HG03064 (cell line): ENCODE measurements at regions not wholly inside any gene's neighbourhood (a gene's known extent, or its start where the extent isn't known, plus 50 kb on each side); places are given as distances from the start of the nearest gene placed in this dataset.

ENCODE experiments used
- ATAC-seq: cut with Tn5 transposase; IDR thresholded peaks from one replicate; pipeline ENCODE4 v1.9.1; 2021; ENCODE audit warnings: low read depth; ENCODE audit not compliant: unreplicated experiment

DNA sequence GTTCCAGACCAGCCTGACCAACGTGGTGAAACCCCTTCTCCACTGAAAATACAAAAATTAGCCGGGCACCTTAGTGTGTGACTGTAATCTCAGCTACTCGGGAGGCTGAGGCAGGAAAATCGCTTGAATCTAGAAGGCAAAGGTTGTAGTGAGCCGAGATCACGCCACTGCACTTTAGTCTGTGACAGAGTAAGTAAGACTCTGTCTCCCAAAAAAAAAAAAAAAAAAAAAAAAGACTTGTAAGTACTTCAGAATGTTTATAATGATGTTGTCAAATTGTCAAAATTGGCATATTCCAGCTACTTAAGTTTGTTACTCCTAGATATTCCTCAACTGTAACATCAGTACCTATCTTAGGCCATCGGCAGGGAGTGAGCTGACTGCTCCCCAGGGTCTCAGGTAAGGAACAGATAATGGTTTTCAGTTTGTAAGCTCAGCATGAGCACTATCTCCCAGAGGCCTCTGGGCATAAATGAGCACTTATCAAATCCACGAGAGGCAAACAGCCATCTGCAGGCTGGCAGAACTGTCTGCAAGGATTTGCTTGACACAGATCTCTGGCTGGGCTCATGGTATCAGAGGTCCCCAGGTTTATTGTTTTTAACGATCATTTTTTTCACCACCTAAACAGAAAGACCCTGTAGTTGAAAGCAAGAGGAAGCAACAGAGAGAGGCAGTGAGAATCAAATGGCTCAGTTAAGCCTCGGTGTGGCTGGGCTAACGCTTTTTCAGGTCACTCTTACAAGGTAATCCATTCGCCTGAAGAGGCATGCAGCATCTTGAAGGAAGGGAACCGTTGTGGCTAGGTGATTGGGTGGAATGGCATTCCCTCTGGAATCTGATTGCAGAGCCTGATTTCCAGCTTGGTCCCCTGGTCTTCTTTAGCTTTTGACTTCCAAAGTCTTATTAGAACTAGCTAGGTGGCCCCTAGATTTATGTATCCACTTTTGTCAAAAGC is 115.9 kb downstream of the LY86 start:
- ATAC-seq = no peak

DNA sequence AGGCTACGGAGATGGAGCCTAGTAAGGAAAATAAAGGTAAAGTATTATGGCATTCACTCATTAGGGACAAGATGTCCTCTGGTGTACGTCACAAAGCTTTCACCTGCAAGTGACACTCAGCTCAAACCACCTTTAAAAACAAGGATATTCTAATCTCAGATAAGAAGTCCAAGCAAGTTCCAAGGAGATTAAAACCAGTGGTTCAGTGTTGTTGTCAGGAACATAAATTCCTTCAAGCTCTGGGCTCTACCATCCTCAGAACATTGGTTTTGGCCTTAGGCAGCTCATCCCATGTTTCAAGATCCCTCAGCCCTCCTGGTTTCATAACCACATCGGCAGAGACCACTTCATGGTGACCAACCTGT is 116.5 kb downstream of the LY86 start:
- no peak for ATAC-seq

DNA sequence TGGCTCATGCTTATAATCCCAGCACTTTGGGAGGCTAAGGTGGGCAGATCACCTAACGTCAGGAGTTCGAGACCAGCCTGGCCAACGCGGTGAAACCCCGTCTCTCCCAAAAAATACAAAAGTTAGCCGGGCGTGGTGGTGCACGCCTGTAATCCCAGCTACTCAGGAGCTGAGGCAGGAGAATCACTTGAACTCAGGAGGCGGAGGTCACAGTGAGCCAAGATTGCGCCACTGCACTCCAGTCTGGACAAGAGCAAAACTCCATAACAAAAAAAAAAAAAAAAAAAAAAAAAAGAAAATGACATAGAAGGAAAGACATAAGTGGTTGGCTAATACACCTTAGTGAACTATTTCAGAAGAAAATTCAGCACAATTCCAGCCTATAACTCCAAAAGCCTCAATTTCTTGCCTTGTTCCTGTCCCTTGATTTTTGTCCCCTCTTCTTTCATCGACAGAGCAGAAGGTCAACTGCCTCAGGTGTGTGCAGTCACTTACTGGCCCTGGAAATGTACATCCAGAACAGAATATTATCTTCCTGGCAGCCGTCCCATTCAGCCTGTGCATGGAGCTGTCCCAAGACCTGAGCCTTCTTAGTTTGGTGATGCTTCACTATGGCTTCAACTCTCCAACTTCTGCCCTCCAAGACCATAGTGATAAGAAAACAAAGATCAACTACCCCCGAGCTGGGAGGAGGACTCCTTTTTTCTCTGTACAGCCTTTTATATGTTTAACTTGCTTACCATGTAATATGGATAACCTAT is 117.6 kb downstream of the LY86 start:
- ATAC-seq = no peak

DNA sequence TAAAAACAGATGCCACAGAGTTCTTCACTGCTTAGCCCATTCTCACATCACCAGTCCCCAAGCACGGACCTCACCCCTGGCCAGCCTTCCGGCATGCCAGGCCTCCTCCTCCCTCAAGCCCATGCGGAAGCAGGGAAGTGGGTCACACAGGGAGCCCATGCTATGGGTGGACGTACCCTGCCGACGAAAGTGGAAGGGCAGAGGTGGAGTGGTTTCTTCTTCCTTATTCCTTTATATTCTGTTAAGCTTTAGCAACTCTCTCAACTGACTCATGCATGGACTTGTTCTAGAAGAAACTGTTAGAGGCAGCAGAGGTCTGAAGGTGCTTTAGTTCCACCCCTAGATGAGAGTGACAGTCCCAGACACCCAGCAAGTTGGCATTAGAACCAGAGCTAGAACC is 118.6 kb downstream of the LY86 start:
- ATAC-seq = no peak

DNA sequence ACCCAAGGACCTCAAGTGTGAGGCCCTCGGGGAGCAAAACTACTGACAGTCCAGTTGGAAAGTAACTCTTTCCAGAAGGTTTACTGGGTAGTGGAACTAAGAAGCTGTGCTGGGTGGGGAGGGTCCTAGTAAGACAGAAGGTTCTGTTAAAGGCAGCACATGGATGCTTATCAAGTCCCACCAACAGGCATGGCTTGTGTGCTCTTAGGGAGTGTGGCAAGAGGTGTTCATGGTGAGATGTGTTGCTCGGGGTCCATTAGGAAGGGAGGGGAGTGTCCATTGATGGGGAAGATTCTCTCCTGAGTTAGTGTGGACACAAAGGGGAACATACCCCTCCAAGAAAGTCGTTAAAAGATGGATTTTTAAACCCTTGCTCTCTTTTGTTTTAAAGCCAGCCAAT is 120.6 kb downstream of the LY86 start:
- no peak for ATAC-seq

DNA sequence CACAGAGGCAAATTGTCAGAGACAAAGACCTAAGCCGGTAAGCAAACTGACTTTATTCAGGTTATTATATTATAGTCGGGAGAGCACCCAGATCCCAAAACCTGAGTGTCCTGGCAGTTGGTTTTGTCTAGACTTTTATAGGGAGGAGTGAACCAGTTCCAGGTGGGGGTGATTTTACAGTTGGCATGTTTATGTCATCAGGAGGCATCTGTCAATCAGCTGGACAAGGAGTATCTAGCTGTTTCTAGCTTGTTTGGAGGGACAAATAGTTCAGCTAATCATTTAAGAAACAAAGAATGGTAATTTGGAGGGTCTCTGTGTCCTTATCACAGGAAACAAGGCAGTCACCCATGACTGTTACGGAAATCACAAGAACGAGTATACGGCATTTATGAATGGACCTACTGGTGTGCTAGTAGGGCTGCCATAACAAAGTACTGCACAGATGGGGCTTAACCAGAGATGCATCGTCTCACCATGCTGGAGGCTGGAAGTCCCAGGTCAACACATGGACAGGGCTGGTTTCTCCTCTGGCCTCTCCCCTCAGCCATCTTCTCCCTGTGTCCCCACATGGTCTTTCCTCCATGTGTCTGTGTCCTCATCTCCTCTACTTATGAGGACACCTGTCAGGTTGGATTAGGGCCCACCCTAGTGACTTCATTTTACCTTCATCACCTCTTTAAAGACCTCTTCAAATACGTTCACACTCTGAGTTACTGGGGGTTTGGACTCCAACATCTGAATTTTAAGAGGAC is 122.7 kb downstream of the LY86 start:
- no peak for ATAC-seq

DNA sequence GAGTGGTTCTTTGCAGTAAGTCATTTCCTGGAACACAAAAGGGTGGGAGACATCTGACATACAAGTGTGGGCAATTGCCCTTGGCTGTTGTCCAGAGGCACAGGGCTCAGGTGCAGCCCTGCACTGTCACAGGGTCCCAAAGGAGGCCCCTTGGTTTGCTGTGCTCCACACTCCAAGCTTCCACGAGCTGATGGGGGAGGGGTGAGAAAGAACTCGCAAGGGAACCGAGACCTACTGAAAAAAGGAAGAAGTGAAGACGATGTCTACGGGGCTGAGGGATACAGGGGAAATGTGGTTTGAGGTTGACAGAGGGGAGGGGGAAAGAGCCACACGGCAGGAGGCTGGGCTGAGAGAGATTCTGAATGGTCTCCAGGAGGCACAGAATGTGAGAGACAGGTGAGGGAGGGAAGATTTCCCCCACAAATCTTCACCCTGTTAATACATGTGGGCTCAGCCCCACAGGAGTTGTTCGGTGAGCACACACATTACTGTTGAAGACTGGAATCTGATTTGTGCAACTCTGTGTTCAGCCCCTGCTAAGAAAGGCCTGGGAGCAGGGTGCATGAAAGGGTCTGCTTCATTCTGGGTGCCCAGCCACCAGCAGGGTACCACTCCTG is 123.4 kb downstream of the LY86 start:
- no peak for ATAC-seq

DNA sequence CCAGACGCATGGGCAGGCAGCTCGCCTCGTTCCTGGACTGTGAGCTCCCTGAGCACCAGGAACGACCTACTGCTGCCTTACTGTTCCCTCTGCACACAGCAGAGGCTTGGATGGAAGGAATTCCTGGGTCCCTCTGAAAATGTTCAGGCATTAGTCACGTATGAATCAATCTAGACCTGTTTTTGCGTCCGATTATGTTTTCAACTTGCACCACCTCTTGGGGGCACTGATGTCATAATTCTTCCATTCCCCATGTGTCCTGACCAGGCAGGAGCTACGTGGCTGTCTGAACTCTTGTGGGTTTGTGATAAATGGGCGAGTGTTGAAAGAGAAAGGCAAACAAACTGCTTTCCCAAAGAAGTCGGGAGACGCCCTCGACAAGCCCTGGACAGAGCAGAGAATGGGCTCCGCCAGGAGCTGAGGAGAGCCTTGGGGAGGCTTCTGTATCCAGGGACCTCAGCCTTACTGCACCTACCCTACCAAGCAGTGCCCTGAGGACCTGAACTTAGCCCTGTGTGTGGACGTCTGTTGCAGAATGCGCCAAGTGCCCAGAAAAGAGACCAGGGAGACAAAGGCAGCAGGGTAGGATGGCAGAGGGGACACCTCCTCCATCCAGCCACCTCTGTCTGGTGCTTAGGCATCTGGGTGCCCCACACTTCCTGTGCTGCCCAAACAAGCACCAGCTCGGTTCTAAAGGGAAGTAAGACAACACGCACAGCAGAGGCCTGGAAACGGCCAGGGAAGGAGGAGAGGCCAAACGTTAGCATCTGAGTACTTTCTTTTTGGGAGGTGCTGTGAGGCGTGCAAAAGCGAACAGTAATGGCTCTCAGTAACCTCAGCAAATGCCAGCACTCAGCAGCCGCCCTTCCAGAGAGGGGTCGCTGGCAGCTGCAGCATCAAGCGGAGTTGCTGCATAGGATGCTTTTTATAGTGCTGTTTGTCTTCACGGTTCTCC is 124.2 kb downstream of the LY86 start:
- no peak for ATAC-seq

DNA sequence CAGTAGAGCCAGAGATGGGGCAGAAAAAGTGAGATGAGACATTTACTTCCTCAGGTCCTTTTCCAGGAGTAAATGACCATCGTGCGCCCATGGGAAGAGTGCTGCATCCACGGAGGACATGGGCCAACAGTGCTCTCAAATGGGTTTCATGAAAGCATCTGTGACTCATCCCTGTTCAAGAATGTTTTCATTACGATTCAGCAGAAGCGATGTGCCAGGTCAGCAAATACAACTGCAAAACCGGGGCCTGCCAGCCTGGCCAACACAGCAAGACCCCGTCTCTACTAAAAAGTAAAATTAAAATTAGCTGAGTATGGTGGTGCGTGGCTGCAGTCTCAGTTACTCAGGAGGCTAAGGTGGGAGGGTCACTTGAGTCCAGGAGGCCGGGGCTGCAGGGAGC is 125.1 kb downstream of the LY86 start:
- no peak for ATAC-seq

DNA sequence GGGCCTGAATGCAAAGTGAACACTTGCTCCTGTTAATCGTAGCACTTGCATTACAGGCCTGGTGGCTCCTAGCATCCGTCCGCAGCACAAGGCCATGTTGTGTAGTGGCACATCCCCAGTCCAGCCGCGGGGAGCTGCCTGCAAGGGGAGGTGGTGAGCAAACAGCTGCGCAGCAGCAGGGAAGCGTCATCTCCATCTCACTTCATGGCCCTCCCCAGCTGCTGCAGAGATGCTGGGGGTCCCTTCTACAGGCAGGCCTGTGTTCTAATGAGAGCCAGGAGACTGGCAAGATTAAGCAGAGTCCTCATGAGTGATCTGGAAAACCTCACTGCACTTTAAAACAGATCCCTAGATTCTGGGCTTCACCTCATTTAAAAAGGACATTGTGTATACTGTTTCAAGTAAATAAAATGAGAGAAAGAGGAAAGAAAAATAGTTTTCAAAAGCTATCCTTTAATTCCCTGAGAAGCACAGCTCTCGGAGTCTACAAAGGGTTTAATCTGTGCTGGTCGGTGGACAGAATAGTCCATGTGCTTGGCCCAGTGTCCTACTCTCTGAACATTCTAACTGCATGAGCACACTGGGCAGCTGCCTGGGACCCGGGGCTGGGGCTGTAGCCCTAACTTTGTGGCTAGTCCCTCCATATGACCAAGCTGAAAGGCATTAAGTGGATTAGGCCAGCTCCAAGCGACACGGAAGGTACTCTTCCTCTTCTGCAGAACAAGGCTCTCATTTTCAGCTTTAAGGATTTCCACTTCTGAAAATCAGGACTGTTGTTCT is 125.8 kb downstream of the LY86 start:
- ATAC-seq = no peak

DNA sequence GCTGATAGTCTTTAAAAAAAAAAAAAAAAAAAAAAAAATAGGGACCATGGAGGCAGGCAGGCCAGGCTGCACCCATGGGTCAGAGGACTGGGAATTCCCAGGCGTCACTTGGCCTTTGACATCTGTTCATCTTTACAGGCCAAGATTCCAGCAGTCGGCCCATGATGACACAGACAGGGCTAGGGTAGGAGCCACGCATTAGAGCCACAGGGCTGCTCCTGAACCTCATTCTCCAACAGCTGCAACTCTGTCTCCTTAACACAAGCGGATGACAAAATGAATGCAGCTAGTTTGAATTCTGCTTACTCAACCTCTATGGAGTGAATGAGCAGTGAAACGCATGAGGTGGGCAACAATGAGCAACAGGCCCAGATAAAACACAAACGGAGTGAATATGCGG is 126.4 kb downstream of the LY86 start:
- no peak for ATAC-seq

DNA sequence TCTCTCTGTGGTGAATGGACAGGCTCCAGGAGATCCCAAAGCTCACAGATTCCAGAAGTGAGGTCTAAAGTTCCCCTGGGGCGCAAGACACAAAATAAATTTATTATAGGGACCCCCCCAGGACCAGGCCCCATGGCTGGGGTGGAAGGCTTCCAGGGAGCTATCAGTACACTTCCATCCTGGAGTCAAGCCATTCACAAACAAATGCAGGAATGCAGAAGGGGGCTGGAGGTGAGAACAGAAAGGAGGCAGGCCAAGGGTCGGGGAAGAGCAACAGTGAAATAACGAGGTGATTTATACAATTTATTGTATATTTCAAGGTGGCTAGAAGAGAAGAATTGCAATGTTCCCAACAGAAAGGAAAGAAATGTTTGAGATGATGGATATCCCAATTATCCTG is 126.9 kb downstream of the LY86 start:
- no peak for ATAC-seq

DNA sequence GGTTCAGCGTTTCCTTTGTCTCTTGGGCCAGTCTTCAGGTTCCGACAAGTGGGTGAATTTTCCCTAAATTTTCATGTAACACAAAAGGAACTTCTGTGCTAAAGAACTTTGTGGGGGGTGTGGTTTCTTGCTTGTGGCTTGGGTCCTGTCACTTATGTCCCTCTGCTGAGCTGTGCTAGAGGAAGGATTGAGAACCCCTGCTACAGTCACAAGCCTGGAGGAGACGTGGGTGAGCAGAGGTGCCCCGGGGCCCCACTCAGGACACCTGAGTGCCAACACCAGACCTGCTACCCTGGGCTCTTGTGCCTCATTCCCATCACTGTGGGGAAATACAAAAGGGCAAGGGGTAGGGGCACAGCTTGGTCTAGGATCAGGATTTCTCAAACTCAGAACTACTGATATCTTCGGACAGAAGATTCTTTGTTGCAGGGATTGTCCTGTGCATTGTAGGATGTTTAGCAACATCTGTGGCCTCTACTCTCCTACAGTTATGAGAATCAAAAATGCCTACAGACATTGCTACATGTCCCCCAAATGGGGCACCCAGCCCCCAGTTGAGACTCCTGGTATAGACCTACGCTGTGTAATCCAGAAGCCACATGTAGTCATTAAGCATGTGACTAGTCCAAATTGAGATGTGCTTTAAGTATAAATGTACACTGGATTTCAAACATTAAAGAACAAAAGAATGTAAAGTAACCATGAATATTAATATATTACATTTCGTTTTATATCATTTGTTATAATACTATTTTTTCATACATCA is 128.7 kb downstream of the LY86 start:
- ATAC-seq = no peak

DNA sequence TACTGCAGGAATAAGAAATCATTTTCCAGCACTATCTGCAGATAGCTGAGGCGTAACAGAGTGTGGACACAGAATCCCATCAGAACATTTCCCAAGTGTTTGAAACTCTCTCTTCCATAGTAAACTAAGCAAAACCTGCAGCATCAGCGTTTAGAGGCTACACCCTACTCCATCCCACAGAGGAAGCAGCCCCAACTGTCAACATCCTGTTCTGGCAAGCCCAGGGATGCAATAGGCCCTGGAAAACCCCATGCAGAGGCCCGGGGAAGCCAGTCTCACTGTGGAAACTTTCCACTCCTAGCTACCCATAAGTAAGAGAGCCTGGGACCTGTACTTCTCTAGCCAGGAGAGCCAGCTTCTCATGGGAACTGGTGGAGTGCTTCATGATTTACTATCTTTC is 129.4 kb downstream of the LY86 start:
- no peak for ATAC-seq

DNA sequence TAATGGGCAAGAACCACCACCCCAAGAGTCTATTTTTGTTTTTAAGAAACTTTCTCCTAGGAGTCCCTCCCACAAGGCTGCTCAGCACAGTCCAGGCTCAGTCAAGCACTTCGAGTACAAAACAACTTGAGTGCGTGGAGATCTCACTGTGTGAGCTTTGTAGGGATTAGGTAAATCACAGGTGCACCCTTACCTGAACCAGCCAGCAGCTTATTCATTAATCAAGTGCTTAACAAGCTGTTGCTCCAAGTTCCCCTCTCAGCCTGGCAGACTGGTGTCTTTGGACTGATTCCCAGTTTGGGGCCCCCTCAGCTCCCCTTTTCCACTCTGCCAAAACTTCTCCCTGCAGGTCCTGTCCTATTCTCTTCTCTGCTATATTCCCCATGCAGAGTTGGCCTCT is 133.1 kb downstream of the LY86 start:
- no peak for ATAC-seq

DNA sequence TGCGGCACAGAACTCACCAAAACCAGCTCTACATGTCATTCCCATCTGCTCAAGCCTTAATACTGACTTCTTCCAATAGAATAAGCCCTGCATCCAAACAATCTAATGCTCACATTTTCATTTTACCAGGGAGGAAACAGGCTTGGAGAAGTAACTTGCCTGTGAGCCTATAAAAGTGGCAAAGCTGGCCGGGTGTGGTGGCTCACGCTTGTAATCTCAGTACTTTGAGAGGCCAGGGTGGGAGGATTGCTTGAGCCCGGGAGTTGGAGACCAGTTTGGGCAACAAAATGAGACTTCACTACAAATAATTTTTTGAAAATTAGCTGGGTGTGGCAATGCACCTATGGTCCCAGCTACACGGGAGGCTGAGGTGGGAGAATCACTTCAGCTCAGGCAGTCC is 133.7 kb downstream of the LY86 start:
- ATAC-seq = no peak

DNA sequence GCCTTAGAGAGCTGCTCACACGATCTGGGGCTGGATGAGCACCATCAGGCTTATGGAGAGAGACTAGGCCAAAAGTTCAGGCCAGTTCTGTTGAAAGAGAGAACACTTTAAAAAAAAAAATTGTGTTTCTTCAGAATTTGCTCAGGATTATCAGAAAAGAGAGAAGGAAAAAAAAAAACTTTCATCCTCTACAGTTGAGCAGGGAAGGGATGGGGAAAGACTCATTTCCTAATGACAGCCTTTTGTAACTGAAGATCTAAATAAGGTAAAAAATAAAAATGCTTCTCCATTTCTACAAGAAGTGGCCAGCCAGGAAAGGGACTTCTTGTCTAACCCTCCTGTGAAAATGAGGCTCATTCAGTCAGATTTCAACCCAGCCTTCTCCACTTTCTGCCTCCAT is 134.8 kb downstream of the LY86 start:
- no peak for ATAC-seq

DNA sequence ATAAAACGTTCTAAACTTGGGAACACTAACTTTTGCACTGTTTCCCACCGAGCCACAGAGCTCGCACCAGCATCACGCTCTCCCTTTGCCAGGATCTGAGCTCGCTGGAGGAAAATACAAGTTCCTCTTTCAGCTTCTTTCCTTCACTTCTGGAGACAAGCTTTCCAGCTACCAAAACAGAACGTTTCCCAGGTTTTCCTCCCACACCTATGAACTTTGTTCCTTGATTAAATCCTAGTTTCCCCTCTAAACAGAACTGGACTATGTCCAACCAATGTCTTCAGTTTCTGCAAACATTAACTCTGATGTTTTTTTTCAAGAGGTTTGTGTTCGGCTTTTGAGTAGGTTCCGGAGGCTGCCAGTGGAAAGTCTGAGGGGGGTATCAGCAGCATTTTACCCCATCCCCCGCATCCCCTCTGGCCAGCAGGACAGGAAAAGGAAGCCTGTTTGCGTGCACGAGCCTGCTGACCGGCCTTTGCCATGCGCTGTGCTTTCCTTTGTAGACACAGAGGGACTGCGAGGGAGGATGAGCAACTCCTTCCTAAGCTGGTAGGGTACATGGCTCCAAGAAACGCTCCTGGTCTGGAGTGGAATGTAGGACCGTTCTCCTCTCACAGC is 135.5 kb downstream of the LY86 start:
- ATAC-seq = no peak
